SHP77 treated with DMSO at 0.1 percent for 48 hours (cell line): ENCODE measurements at regions not wholly inside any gene's neighbourhood (a gene's known extent, or its start where the extent isn't known, plus 50 kb on each side); places are given as distances from the start of the nearest gene placed in this dataset.

Source experiments
- DNase-seq: peaks from one replicate; lab custom pipeline; 2025; lab: John Stamatoyannopoulos, UW

DNA sequence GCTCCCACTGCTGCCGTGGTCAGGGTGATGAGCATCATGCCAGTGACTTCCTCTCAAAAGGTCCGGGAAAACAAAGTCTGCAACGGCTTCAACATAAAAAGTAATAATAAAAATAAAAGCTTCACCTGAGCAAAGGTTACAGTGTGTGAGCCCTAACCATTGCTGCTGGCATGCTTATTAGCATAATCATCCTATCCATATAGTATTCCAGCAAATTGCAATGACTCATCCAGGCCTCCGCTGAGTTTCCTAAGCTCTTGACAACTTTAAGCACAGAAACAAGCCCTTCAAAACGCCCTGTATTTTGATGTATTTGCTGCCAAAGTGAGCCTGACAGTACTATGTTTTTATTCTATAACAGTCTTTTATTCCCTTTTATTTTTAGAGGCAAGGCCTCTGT, 100.5 kb downstream of the AASDH start:
- DNase-seq = no peak

DNA sequence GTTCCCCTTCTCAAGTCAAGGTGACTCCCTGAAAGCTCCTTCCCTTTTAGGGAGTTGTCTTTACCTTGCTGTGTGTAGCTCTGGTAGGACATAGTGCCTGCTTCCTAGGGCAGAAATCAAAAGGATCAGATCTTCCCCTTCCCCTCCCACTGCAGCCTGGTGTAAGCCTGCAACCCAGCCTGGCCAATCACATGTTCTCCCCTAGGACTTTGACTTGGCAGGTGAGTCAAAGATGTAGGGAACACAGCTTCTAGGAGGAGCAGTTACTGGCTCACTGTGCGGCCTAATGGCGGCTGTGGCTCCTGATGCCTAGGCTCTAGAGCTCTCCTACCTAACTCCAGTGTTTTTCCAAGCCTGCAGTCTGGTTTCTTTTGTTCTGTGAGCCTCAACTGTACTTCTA, 103.9 kb downstream of the AASDH start:
- DNase-seq = no peak

GRCh38 chr4:56282004-56282403, 105.3 kb downstream of the AASDH start:
- DNase-seq = no peak

DNA sequence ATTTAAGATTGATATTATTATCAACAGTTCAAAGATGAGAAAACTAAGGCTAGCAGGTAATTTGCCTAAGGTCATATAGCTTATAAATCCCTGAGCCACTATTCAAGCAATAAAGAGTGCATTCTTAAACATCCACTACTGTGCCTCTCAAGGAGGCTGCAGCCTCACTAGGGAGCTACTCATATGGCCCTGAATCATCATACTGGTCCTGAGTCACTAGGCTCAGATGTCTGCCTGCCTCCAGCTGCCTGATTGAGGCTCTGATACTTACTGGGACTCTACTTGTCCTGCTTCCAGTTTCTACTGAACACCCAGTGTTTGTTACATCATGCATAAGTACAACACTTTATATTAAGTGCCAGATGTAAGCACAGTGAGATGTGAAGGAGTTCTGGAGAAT, 110.7 kb downstream of the AASDH start:
- DNase-seq = no peak

GRCh38 chr4:56273391-56273790, 113.9 kb downstream of the AASDH start:
- DNase-seq = no peak

GRCh38 chr4:56272927-56273326, 114.4 kb downstream of the AASDH start:
- DNase-seq = no peak

DNA sequence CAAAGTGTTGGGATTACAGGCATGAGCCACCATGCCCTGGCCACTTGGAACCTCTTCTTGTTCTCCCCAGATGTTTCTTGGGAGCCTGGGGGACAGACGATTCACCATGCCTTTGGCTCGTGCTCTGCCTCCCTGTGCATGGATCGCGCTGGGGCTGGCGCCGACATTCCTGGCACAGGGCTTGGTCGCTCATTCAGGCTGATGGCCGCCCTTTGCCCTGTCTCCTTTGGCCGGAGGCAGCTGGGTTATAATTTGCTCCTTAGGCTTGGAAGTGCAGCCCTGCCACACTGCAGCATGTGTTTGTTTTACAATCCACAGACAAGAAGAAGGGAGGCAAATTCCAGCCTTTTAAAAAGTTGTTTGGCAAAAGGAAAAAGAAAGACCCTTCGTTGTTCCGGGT, 115.3 kb downstream of the AASDH start:
- DNase-seq = no peak

DNA sequence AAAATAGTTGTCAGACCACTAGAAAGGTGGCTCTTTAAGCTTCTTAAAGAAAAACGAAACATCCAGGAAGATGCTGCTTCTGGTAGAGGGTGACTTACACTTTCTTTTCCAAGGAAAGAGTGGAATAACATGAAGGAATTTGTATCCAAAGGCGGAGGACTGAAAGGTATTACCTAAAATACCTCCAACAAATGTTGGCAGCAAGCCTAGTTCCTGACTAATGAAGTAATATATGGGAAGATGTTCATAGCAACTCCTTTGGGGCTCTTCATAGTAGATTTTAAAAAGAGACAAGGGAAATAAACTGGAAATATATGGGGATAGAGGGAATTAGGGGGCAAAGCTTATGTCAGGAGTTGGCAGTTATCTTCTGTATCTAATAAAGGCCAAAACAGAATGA, 116.2 kb downstream of the AASDH start:
- no peak for DNase-seq

GRCh38 chr4:56267558-56267957, 119.7 kb downstream of the AASDH start:
- no peak for DNase-seq

- DNase-seq = no peak
Observed at GRCh38 chr4:56264873-56265272, 122.4 kb downstream of the AASDH start.

DNA sequence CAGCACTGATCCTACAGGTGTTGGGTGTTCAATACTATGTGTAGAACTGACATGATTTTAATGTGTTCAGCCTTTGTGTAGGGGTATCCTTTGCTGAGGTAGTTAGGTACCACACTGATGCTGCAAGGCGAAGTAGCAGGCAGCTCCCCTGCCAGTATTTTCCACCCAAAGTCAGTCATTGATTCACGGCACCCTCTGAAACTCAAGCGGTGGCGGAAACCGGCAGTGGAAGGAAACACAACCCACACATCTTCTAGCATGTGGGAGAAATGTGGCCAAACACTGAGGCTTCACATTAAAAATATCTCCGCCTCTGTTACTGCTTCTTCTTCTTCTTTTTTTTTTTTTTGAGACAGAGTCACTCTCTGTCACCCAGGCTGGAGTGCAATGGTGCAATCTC, 126.3 kb downstream of the AASDH start:
- DNase-seq = no peak

DNA sequence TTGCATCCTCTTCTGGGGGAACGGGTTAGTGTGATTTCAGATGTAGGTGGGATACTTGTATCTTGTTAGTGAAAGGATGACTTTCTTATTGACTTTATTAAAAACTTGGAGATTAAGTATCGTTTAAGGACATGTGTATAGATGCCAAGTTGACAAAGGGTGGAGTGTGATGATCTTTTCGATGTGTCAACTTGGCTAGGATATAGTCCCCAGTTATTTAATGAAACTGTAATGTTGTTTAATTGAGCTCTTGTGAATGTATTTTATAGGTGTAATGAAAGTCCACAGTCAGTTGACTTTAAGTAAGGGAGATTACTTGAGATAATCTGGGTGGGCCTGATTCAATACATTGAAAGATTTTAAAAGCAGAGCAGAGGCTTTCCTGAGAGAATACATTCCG, 127.0 kb downstream of the AASDH start:
- no peak for DNase-seq

- no peak for DNase-seq
Observed at GRCh38 chr4:56259655-56260054, 127.6 kb downstream of the AASDH start.

- DNase-seq = no peak
Observed at GRCh38 chr4:56255820-56256219, 131.5 kb downstream of the AASDH start.

DNA sequence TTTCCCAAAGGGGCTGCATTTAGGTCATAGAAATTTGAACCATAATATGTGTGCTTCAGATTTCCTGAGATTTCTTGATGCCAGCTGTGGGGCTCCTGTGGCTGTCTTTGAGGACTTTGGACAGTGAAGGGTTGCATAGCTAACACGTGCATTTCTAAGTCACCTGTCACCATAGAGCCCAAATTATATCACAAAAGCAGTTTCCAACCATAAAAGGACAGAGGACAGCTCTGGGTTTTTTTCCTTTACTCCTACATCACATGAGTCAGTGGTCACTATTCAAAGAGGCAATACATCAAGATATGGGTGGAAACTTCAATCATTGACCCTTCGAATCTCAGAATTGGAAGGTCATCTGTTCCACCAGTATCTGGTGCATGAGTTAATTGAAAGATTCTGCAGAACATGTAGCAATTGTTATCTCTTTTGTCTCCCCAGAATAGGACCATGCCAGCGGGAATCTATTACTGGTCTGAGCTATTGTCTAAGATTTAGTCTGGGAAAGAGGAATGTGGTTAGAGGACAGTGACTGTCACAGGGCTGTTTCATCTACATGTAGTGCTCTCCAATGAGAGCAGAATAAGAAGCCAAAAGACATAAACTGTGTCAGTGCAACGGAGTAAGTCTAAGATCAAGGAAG, 133.5 kb downstream of the AASDH start:
- DNase-seq = no peak

- DNase-seq = no peak
Observed at GRCh38 chr4:56252561-56253152, 134.6 kb downstream of the AASDH start.

DNA sequence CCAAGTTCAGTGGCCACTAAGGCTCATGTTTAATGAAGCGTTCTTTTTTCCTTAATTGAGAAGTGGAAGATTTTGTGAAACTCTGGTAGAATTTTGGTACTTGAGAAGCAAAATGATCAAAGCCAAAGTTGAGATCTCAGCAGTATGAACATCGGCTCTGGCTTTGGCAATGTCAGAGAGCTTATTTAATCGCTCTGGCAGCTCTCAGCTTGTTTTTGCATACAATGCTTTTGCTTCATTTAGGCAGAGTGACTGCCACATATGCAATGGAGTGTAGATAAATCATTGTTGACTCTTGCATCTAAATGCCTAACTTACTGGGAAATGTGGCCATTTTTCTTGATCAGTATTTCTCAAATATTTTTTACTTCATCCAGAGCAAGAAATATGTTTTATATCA, 135.7 kb downstream of the AASDH start:
- DNase-seq = no peak

DNA sequence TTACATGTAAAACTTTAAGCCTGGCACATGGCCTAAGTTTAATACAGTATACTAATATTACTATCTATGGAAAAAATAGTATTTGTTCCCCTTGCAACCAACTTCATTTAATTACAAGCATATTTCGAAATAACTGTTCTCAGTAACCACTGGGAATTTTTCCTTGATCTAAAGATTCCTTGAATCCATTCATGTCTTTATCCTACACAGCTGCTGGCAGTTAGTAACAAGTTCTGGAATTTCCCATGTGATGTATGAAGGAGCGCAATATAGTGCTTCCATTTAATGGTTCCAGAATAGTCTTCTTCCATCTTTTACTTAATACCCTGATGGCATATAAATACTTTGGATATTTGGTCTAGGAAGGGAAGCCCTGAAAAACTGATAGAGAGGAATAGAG, 136.5 kb downstream of the AASDH start:
- no peak for DNase-seq

DNA sequence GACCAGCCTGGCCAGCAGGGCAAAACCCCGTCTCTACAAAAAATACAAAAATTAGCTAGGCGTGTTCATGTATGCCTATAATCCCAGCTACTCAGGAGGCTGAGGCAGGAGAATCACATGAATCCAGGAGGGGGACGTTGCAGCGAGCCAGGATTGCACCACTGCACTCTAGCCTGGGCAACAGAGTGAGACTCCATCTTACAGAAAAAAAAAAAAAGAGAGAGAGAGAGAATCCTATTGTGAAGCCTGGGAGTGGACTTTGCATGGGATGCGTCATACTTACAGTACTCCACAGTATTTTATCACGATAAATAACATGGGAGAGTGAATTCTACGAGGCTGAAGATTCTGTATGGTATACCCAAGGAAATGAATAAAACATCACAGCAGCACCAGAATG, 139.6 kb downstream of the AASDH start:
- DNase-seq = no peak

- DNase-seq = no peak
Observed at GRCh38 chr4:56246233-56246610, 141.1 kb downstream of the AASDH start.

- DNase-seq = no peak
Observed at GRCh38 chr4:56245547-56246232, 141.6 kb downstream of the AASDH start.

DNA sequence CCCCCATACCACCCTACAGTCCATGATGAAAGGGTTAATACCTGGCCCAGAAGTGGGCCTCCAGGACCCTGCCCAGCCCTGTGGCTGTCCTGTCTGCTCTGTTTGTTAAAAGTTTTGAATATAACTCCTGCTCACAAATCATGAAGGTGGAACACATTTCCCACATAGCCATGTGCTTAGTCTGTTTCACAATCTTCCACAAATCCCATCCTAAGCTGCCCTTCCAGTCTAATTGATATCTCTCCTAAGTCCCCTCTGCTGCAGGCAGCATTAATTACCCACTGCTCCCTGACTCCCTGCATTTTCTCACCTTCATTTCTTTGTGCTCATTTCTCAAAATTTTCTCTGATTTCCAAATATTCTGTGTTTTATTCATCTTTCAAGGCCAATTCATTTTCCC, 142.6 kb downstream of the AASDH start:
- no peak for DNase-seq

GRCh38 chr4:56243107-56243506, 144.2 kb downstream of the AASDH start:
- no peak for DNase-seq

- DNase-seq = no peak
Observed at GRCh38 chr4:56241500-56241899, 145.8 kb downstream of the AASDH start.
